Activated CD4-positive, alpha-beta memory T cell treated with anti-CD3 and anti-CD28 coated beads for 36 hours (primary cell): ENCODE measurements at regions not wholly inside any gene's neighbourhood (a gene's known extent, or its start where the extent isn't known, plus 50 kb on each side); places are given as distances from the start of the nearest gene placed in this dataset.
"Not testable (repeated sequence)": the region's sequence is repeated elsewhere in the genome, so short reads cannot be mapped to it uniquely, and the experiment has no call there.

Experiments
- CTCF ChIA-PET: fragments of 350-600 bp; sonication (Branson Sonifier 250); formaldehyde crosslinking; loops from one replicate; lab custom pipeline; 2021; ENCODE audit warnings: antibody characterized with exemption, inconsistent platforms; lab: Charles Lee
- POLR2A ChIA-PET: fragments of 350-600 bp; sonication (Branson Sonifier 250); formaldehyde crosslinking; loops from one replicate; lab custom pipeline; 2021; ENCODE audit warnings: antibody characterized with exemption; lab: Charles Lee
- DNase-seq: peaks from one replicate; pipeline ENCODE4 v3.0.0-alpha.2; 2020
- H3K27ac Mint-ChIP-seq: one replicate; pipeline ENCODE4 v1.8.0; 2021; ENCODE audit warnings: mixed read lengths
- H3K27me3 Mint-ChIP-seq: one replicate; pipeline ENCODE4 v1.8.0; 2021; ENCODE audit warnings: mixed read lengths
- H3K36me3 Mint-ChIP-seq: one replicate; pipeline ENCODE4 v1.8.0; 2021; ENCODE audit warnings: mixed read lengths
- H3K4me1 Mint-ChIP-seq: one replicate; pipeline ENCODE4 v1.8.0; 2021; ENCODE audit warnings: low read depth, mixed read lengths
- H3K4me3 Mint-ChIP-seq: one replicate; pipeline ENCODE4 v1.8.0; 2021; ENCODE audit warnings: mild to moderate bottlenecking, mixed read lengths
- H3K9me3 Mint-ChIP-seq: one replicate; pipeline ENCODE4 v1.8.0; 2021; ENCODE audit warnings: mixed read lengths
- intact Hi-C: fragments of 100-400 bp; cut with micrococcal nuclease; formaldehyde crosslinking; loops from one replicate; pipeline ENCODE4 v1.15.1; 2023

GRCh38 chr2:22156661-22157060 is 1032.9 kb downstream of the TDRD15 start:
- intact Hi-C loops, H3K4me3 Mint-ChIP-seq, H3K27ac Mint-ChIP-seq, CTCF ChIA-PET, H3K27me3 Mint-ChIP-seq, H3K36me3 Mint-ChIP-seq, DNase-seq, H3K4me1 Mint-ChIP-seq, POLR2A ChIA-PET: not testable (repeated sequence)
- peaks cover 12% of the 10 kb centered on the region for H3K9me3 Mint-ChIP-seq

- Mint-ChIP-seq H3K27ac (no peak overlapping the region), H3K9me3 (peaks cover 48% of the 10 kb centered on the region), H3K36me3 (no peaks in the 10 kb centered on the region), H3K27me3 (no peaks in the 10 kb centered on the region), H3K4me1 (no peaks in the 10 kb centered on the region), H3K4me3 (no peak overlapping the region)
- no peak for DNase-seq
- intact Hi-C loops = no loop called here
- CTCF ChIA-PET = no interaction called here
- POLR2A ChIA-PET = no interaction called here
These were observed 1043.5 kb downstream of the TDRD15 start for GRCh38 chr2:22167256-22167655.

GRCh38 chr2:22175003-22175402 is 1051.2 kb downstream of the TDRD15 start:
- intact Hi-C loops = no loop called here
- no peaks in the 10 kb centered on the region for H3K36me3 Mint-ChIP-seq
- no peak overlapping the region for H3K4me3 Mint-ChIP-seq
- DNase-seq = no peak
- H3K9me3 Mint-ChIP-seq = peaks cover 33% of the 10 kb centered on the region
- H3K4me1 Mint-ChIP-seq = no peaks in the 10 kb centered on the region
- H3K27me3 Mint-ChIP-seq = no peaks in the 10 kb centered on the region
- CTCF ChIA-PET = no interaction called here
- no peak overlapping the region for H3K27ac Mint-ChIP-seq
- POLR2A ChIA-PET = no interaction called here

- Mint-ChIP-seq H3K27me3 (no peaks in the 10 kb centered on the region), H3K9me3 (peaks cover 8% of the 10 kb centered on the region), H3K27ac (no peak overlapping the region), H3K4me1 (no peaks in the 10 kb centered on the region), H3K4me3 (no peak overlapping the region), H3K36me3 (no peaks in the 10 kb centered on the region)
- intact Hi-C loops = no loop called here
- POLR2A ChIA-PET = no interaction called here
- CTCF ChIA-PET = no interaction called here
- no peak for DNase-seq
These were observed 1061.5 kb downstream of the TDRD15 start for GRCh38 chr2:22185251-22185650.

- DNase-seq, H3K4me3 Mint-ChIP-seq, H3K27me3 Mint-ChIP-seq, intact Hi-C loops, H3K9me3 Mint-ChIP-seq, CTCF ChIA-PET, H3K27ac Mint-ChIP-seq, H3K36me3 Mint-ChIP-seq, POLR2A ChIA-PET, H3K4me1 Mint-ChIP-seq: not testable (repeated sequence)
These were observed 1062.6 kb downstream of the TDRD15 start for GRCh38 chr2:22186261-22186828.

- H3K4me3 Mint-ChIP-seq = no peak overlapping the region
- peaks cover 14% of the 10 kb centered on the region for H3K9me3 Mint-ChIP-seq
- H3K27ac Mint-ChIP-seq = no peak overlapping the region
- POLR2A ChIA-PET = no interaction called here
- DNase-seq = no peak
- intact Hi-C loops = no loop called here
- no peaks in the 10 kb centered on the region for H3K4me1 Mint-ChIP-seq
- H3K27me3 Mint-ChIP-seq = no peaks in the 10 kb centered on the region
- no peaks in the 10 kb centered on the region for H3K36me3 Mint-ChIP-seq
- CTCF ChIA-PET = no interaction called here
These were observed 1066.2 kb downstream of the TDRD15 start for GRCh38 chr2:22189893-22190480.

GRCh38 chr2:22194218-22194617 is 1070.5 kb downstream of the TDRD15 start:
- Mint-ChIP-seq H3K36me3 (no peaks in the 10 kb centered on the region), H3K27me3 (no peaks in the 10 kb centered on the region), H3K27ac (no peak overlapping the region), H3K4me3 (no peak overlapping the region), H3K9me3 (peaks cover 10% of the 10 kb centered on the region), H3K4me1 (no peaks in the 10 kb centered on the region)
- DNase-seq = no peak
- ChIA-PET CTCF (no interaction called here), POLR2A (no interaction called here)
- intact Hi-C loops = no loop called here

- intact Hi-C loops = no loop called here
- no peak overlapping the region for H3K4me3 Mint-ChIP-seq
- H3K4me1 Mint-ChIP-seq = no peaks in the 10 kb centered on the region
- ChIA-PET CTCF (no interaction called here), POLR2A (no interaction called here)
- H3K27me3 Mint-ChIP-seq = no peaks in the 10 kb centered on the region
- peaks cover 10% of the 10 kb centered on the region for H3K9me3 Mint-ChIP-seq
- no peaks in the 10 kb centered on the region for H3K36me3 Mint-ChIP-seq
- H3K27ac Mint-ChIP-seq = no peak overlapping the region
- no peak for DNase-seq
These were observed 1073.0 kb downstream of the TDRD15 start for GRCh38 chr2:22196806-22197205.

GRCh38 chr2:22198381-22199283 is 1074.9 kb downstream of the TDRD15 start:
- Mint-ChIP-seq H3K36me3 (no peaks in the 10 kb centered on the region), H3K27ac (no peak overlapping the region), H3K4me1 (no peaks in the 10 kb centered on the region), H3K4me3 (no peak overlapping the region), H3K9me3 (peaks cover 12% of the 10 kb centered on the region), H3K27me3 (no peaks in the 10 kb centered on the region)
- POLR2A ChIA-PET = no interaction called here
- CTCF ChIA-PET = no interaction called here
- no peak for DNase-seq
- intact Hi-C loops = no loop called here

GRCh38 chr2:22199994-22200393 is 1076.2 kb downstream of the TDRD15 start:
- Mint-ChIP-seq H3K9me3 (peaks cover 6% of the 10 kb centered on the region), H3K27me3 (no peaks in the 10 kb centered on the region), H3K4me3 (no peak overlapping the region), H3K27ac (no peak overlapping the region), H3K36me3 (no peaks in the 10 kb centered on the region), H3K4me1 (no peaks in the 10 kb centered on the region)
- CTCF ChIA-PET = no interaction called here
- intact Hi-C loops = no loop called here
- POLR2A ChIA-PET = no interaction called here
- DNase-seq = no peak

GRCh38 chr2:22209545-22209944 is 1085.8 kb downstream of the TDRD15 start:
- Mint-ChIP-seq H3K36me3 (no peaks in the 10 kb centered on the region), H3K9me3 (peaks cover 26% of the 10 kb centered on the region), H3K27me3 (no peaks in the 10 kb centered on the region), H3K27ac (no peak overlapping the region), H3K4me3 (no peak overlapping the region), H3K4me1 (no peaks in the 10 kb centered on the region)
- ChIA-PET POLR2A (no interaction called here), CTCF (no interaction called here)
- no peak for DNase-seq
- intact Hi-C loops = no loop called here

GRCh38 chr2:22213237-22213636 is 1089.5 kb downstream of the TDRD15 start:
- no peaks in the 10 kb centered on the region for H3K4me1 Mint-ChIP-seq
- peaks cover 19% of the 10 kb centered on the region for H3K9me3 Mint-ChIP-seq
- ChIA-PET POLR2A (no interaction called here), CTCF (no interaction called here)
- no peaks in the 10 kb centered on the region for H3K27me3 Mint-ChIP-seq
- H3K36me3 Mint-ChIP-seq = no peaks in the 10 kb centered on the region
- intact Hi-C loops = no loop called here
- no peak overlapping the region for H3K4me3 Mint-ChIP-seq
- no peak for DNase-seq
- no peak overlapping the region for H3K27ac Mint-ChIP-seq
